GM12878 (cell line): ENCODE measurements at regions not wholly inside any gene's neighbourhood (a gene's known extent, or its start where the extent isn't known, plus 50 kb on each side); places are given as distances from the start of the nearest gene placed in this dataset.

ENCODE experiments used
- CTCF ChIP-seq, 3 experiments: IDR thresholded peaks in 2 of 3; conservative IDR thresholded peaks in 1 of 3; 2 replicates each; pipeline ENCODE4 v1.5.1; 2011; ENCODE audit warnings: low read depth in 3 of 3, low read length in 3 of 3, mild to moderate bottlenecking in 3 of 3, control low read depth in 2 of 3, moderate library complexity in 2 of 3, inconsistent platforms in 1 of 3, mixed read lengths in 1 of 3; ENCODE audit not compliant: control insufficient read depth in 2 of 3, insufficient read depth in 1 of 3; ENCODE audit errors: extremely low read depth in 1 of 3
- EP300 ChIP-seq, 2 experiments: fragments of 150-350 bp in 1 of 2; IDR thresholded peaks; 2 replicates each; pipeline ENCODE4 v1.6.1; 2011 to 2012; ENCODE audit warnings: low read depth in 2 of 2, low read length in 2 of 2, borderline replicate concordance in 1 of 2, improper control_type of control experiment in 1 of 2, inconsistent platforms in 1 of 2; ENCODE audit not compliant: control insufficient read depth in 1 of 2
- HDAC2 ChIP-seq: fragments of 200-600 bp; sonication (generic); IDR thresholded peaks from 2 replicates; pipeline ENCODE4 v1.6.1; 2017
- KDM1A ChIP-seq: fragments of 200-600 bp; sonication (generic); IDR thresholded peaks from 2 replicates; pipeline ENCODE4 v1.6.1; 2016; ENCODE audit warnings: borderline replicate concordance
- MXI1 ChIP-seq: fragments of 150-350 bp; IDR thresholded peaks from 2 replicates; pipeline ENCODE4 v1.6.1; 2011; ENCODE audit warnings: low read depth, mild to moderate bottlenecking, inconsistent platforms, low read length, improper control_type of control experiment
- PKNOX1 ChIP-seq: fragments of 450-650 bp; IDR thresholded peaks from 2 replicates; pipeline ENCODE4 v1.6.1; 2016; ENCODE audit warnings: mild to moderate bottlenecking
- ZBED1 ChIP-seq: IDR thresholded peaks from 2 replicates; pipeline ENCODE4 v1.6.1; 2016; ENCODE audit warnings: borderline replicate concordance
- ZNF24 ChIP-seq: fragments of 450-650 bp; IDR thresholded peaks from 2 replicates; pipeline ENCODE4 v1.6.1; 2017; ENCODE audit warnings: antibody characterized with exemption, mild to moderate bottlenecking

- TF ChIP-seq MXI1 (no peak), EP300 (IDR thresholded peaks at IDR 0.05; ENCODE audit: borderline replicate concordance in 1 of 2, control insufficient read depth in 1 of 2, low read depth in 2 of 2, low read length in 2 of 2) (no peak), ZBED1 (no peak), CTCF (IDR thresholded peaks at IDR 0.05 in 2 of 3, conservative IDR thresholded peaks at IDR 0.05 in 1 of 3; ENCODE audit: control insufficient read depth in 2 of 3, extremely low read depth in 1 of 3, insufficient read depth in 1 of 3, low read depth in 3 of 3, low read length in 3 of 3) (no peak), KDM1A (no peak), ZNF24 (no peak), PKNOX1 (no peak), HDAC2 (no peak)
These were observed 265.1 kb downstream of the PSAT1 start for GRCh38 chr9:78562021-78562420.
